Activated CD8-positive, alpha-beta memory T cell treated with anti-CD3 and anti-CD28 coated beads, Interleukin-2, amount 50 U/mL, for 24 hours (primary cell): ENCODE measurements at regions not wholly inside any gene's neighbourhood (a gene's known extent, or its start where the extent isn't known, plus 50 kb on each side); places are given as distances from the start of the nearest gene placed in this dataset.
"Not testable (repeated sequence)": the region's sequence is repeated elsewhere in the genome, so short reads cannot be mapped to it uniquely, and the experiment has no call there.

Source experiments
- DNase-seq: peaks from one replicate; pipeline ENCODE4 v3.0.0-alpha.2; 2020; ENCODE audit errors: extremely low read depth

- no peak for DNase-seq
Measured at GRCh38 chr7:131045526-131045925, 282.1 kb upstream of the MKLN1 start.

- no peak for DNase-seq
Measured at GRCh38 chr7:131046246-131046645, 281.4 kb upstream of the MKLN1 start.

DNA sequence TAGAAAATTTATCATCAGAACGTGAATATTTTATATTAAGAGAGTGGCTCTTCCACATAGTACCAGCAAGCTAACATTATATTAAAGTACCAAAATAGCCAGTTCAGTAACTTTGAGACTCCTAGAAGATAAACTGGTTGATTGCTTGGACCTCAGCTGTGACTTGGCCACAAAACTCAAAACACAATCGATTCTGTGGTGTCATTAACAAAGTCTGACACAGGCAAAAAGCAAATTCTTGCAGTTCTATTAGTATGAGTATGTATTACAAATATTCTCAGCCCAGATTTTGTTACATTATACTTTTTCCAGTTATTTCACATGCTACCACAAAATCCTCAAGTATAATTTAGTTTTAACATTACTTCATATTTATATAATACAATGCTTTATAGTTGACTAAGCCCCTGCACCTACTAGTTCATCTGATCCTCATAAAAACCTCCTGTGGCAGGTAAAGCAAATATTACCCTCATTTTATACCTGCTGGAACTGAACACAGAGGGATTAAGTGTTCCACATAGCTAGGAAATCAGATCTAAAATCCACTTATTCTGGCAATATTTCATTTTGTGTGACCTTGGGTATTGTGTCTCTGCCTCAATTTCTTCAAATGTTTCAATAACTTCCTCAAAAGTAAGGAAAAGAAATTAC lies 279.9 kb upstream of the MKLN1 start:
- no peak for DNase-seq

GRCh38 chr7:131051304-131051703 lies 276.4 kb upstream of the MKLN1 start:
- DNase-seq, result no peak

DNA sequence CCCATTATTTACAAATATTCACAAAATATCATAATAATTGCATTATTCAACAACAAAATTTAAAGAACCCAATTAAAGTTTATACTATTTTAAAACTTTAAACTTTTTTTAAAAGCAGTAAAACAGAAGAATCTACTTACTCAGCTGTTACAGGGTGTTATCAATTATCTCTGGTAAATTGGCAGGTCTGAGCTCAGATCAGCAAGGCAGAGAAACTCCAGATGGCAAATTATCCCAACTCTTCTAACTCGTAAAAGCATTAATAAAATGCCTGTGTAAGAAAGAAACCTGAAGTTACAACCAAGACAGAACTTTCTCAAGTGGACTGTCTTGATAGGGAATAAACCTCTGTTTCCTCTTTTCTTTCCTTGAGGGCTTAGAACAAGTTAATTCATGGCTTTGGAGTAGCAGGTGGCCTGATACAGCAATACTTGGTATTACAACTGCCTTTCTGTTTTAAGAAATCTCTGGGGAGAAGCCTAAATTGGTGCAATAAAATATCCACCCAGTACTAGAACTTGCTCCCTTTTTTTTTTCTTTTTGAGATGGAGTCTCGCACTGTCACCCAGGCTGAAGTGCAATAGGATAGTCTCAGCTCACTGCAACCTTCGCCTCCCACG lies 275.3 kb upstream of the MKLN1 start:
- no peak for DNase-seq

- DNase-seq, result no peak
Measured at GRCh38 chr7:131056007-131056406, 271.7 kb upstream of the MKLN1 start.

GRCh38 chr7:131057015-131057793 lies 270.5 kb upstream of the MKLN1 start:
- DNase-seq, result no peak

GRCh38 chr7:131057794-131058070 lies 269.9 kb upstream of the MKLN1 start:
- no peak for DNase-seq

GRCh38 chr7:131058561-131059288 lies 269.0 kb upstream of the MKLN1 start:
- not testable (repeated sequence) for DNase-seq

DNA sequence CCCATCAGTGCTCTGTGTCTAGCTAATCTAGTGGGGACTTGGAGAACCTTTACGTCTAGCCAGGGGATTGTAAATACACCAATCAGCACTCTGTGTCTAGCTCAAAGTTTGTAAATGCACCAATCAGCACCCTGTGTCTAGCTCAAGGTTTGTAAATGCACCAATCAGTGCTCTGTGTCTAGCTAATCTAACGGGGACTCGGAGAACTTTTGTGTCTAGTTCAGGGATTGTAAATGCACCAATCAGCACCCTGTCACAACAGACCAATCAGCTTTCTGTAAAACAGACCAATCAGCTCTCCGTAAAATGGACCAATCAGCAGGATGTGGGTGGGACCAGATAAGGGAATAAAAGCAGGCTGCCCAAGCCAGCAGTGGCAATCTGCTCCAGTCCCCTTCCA lies 268.3 kb upstream of the MKLN1 start:
- DNase-seq, result not testable (repeated sequence)

DNA sequence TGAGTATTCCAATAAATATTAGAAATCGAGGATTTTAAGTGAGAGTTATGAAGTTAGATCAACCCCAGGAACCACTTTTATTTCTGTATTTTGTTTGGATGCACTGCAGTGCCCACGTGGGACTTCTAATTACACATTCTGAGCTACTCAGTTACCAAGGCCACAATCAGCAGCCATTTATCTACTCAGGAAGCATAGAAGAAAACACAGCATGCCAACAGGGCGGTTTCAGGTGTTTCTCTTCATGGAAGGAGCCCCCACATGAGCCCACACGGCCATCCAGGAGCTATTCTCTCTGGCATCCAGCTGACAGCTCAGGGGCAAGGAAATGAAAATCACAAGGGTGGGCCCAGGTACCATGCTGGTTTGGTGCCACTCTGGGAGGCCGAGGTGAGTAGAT lies 266.5 kb upstream of the MKLN1 start:
- DNase-seq, result no peak

DNA sequence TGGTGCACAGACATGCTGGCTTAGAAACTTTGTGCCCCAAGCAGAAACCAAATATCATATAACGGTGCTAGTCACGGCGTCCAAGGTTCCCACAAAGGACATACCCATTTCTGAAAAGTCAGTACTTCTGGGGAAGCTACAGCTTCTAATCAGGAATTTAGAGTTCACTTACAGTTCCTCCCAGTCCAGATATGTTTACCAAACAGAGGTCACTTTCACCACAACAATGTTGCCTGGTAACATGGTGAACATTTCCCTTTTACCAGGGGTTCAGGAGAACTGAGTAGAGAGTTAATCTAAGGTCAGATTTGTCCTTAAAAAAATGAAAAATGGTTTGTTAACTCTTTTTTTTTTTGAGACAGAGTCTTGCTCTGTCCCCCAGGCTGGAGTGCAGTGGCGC lies 265.9 kb upstream of the MKLN1 start:
- DNase-seq, result no peak

GRCh38 chr7:131066635-131067034 lies 261.0 kb upstream of the MKLN1 start:
- no peak for DNase-seq

DNA sequence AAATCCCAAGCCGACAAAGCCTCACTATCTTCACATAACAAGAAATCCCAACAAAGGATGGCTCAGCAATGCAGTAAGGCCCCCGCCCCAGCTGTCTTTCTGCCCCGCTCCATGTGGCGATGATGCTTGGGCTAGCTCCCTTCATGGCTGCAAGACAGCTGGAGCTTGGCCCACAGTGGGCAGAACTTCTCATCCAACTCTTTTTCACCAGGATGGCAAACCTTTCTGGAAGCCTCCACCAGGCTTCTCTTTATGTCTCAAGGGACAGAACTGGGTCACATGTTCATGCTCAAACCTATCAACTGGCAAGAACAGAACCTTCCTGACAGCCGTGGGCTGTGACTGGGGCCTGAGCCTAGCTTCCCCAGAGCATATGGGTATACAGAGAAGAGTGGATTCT lies 260.5 kb upstream of the MKLN1 start:
- no peak for DNase-seq

DNA sequence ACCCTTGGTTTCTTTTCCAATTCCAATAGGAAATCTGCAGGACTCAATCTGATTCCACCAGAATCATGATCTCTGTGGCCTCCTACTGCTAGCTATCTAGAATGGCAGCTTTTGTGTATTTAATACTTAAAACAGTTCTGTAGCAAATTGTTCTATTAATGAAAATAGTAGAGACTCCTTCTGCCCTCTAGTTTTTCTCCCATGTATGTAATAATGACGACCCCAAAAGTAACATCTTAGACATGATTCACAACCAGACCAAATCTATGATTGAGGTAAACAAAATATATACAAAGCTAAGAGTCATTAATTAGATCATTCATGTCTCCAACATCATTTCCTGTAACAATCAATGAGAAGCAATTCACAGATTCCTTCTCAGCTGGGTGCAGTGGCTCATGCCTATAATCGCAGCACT lies 259.1 kb upstream of the MKLN1 start:
- DNase-seq, result no peak

- no peak for DNase-seq
Measured at GRCh38 chr7:131071786-131072504, 255.7 kb upstream of the MKLN1 start.

DNA sequence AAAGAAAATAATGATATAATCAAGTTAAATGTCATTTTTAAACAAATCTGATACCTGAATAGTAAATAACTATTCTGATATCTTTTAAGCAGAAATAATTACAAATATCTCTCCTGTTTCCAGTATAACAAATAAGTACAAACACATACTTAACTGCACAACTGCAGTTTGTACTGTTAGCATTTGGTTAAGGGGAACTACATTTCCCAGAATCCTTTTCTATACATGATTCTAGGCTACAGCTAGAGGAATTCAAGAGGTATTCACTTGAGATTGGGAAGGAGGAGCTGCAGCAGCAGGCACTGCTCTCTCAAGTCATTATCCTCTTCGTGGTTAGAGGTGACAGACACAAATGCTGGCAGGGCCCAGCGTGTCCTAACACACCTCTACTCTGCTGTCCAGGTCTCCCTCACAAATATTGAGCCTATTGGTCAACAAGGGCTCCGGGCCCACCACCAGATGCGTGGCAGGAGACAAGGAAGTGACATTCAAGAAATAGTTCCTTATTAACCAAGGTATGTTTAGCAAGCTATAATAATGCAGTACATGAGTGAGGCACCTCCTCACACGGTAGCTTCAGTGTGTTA lies 255.1 kb upstream of the MKLN1 start:
- no peak for DNase-seq

DNA sequence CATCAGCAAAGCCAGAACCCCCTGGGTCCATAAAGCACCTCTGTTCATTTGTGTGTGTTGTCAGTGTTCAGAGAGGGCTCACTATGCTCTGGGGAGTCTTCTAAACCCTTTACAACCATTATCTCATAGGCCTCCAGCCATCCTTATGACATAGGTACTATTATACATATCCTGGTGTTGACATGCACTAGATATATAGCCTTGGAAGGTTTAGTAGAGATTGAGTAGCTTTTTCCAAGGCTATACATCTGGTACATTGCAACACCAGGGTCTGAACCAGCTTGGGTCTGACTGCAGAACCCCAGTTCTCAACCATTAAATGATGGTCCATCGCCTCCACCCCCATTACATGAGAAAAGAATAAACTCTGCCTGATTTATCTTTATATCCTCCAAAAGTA lies 253.6 kb upstream of the MKLN1 start:
- DNase-seq, result no peak

DNA sequence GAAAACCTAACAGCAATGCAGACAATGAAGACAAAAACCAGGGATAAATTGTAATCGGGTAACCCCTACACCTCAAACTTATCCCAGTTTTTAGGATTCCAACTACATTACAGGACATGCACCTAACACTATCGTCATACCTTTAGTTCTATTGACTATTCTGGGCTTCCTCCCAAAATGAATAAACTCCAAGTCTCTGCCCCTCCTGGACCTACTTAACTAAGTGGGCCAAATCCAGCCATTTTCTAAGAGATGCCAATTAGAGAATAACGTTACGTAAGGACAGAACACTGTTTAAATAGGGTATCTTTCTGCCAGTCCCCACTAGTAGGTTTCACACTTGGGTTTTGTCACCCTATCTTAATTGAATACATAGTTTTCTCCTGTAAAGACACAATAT lies 253.1 kb upstream of the MKLN1 start:
- DNase-seq, result no peak

DNA sequence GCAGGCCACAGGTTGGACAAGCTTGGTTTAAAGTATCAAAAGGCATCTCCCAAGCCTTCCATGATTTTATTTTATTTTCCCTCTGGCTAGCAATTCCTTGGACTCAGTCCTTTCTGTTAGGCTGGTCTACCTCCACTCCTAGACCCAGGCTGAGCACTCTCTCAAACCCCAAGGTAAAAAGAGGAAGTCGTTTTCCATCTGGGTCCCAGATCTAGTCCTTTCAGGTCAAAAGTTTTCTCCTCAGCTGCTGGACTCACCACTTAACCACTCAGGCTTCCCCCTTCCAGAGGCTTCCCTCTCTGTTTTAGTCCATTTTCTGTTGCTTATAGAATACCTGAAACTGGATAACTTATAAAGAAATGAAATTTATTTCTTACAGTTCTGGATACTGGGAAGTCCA lies 252.3 kb upstream of the MKLN1 start:
- no peak for DNase-seq

- no peak for DNase-seq
Measured at GRCh38 chr7:131076032-131076431, 251.6 kb upstream of the MKLN1 start.
